OCI-LY3 (cell line): ENCODE measurements at regions not wholly inside any gene's neighbourhood (a gene's known extent, or its start where the extent isn't known, plus 50 kb on each side); places are given as distances from the start of the nearest gene placed in this dataset.

Source experiments
- H2AFZ ChIP-seq: fragments of 200-600, 300-600 bp; shearing (Covaris generic); 2 replicates; pipeline ENCODE4 v1.6.0; 2014; ENCODE audit warnings: antibody characterized with exemption, low read depth, low read length
- H3K27ac ChIP-seq: fragments of 200-600, 300-600 bp; sonication (generic); 2 replicates; pipeline ENCODE4 v1.5.1; 2014; ENCODE audit warnings: mild to moderate bottlenecking, low read length, moderate library complexity, mixed read lengths
- H3K27me3 ChIP-seq: fragments of 200-600, 300-600 bp; sonication (generic); 2 replicates; pipeline ENCODE4 v1.6.1; 2014; ENCODE audit warnings: low read depth, low read length, mixed read lengths
- H3K36me3 ChIP-seq: fragments of 200-600, 300-600 bp; sonication (generic); replicated peaks from 2 replicates; pipeline ENCODE3; 2014; ENCODE audit warnings: low read depth, low read length, mixed read lengths
- H3K4me1 ChIP-seq: fragments of 300-600, 200-600 bp; sonication (generic); 2 replicates; pipeline ENCODE4 v1.6.1; 2014; ENCODE audit warnings: low read length, mixed read lengths
- H3K4me2 ChIP-seq: fragments of 200-600, 300-600 bp; sonication (generic); 2 replicates; pipeline ENCODE4 v1.6.1; 2014; ENCODE audit warnings: low read length, mixed read lengths
- H3K4me3 ChIP-seq: fragments of 300-600, 200-600 bp; sonication (generic); 2 replicates; pipeline ENCODE4 v1.5.1; 2014; ENCODE audit warnings: antibody characterized with exemption, mild to moderate bottlenecking, low read length, moderate library complexity
- H3K79me2 ChIP-seq: fragments of 300-600, 200-600 bp; shearing (Covaris generic); 2 replicates; pipeline ENCODE4 v1.6.1; 2014; ENCODE audit warnings: mild to moderate bottlenecking, low read length, mixed read lengths
- H3K9ac ChIP-seq: fragments of 300-600, 200-600 bp; shearing (Covaris generic); 2 replicates; pipeline ENCODE4 v1.6.0; 2014; ENCODE audit warnings: mild to moderate bottlenecking, low read length, moderate library complexity
- H3K9me3 ChIP-seq: fragments of 200-600, 300-600 bp; shearing (Covaris generic); 2 replicates; pipeline ENCODE4 v1.6.1; 2014; ENCODE audit warnings: low read length, mixed read lengths; ENCODE audit not compliant: insufficient read depth
- H4K20me1 ChIP-seq: fragments of 200-600, 300-600 bp; sonication (generic); 2 replicates; pipeline ENCODE4 v1.6.1; 2016; ENCODE audit warnings: low read length, mixed read lengths; ENCODE audit not compliant: insufficient read depth
- EZH2phosphoT487 ChIP-seq: fragments of 200-600 bp; shearing (Covaris generic); IDR thresholded peaks from 2 replicates; pipeline ENCODE4 v1.6.1; 2018; ENCODE audit warnings: antibody characterized with exemption, mixed run types, low read depth
- TF ChIP-seq, protein P1 (sequence below): fragments of 200-600, 300-600 bp; sonication (generic); IDR thresholded peaks from 2 replicates; pipeline ENCODE4 v1.5.1; 2014; ENCODE audit warnings: antibody characterized with exemption, low read length, low read depth

DNA sequence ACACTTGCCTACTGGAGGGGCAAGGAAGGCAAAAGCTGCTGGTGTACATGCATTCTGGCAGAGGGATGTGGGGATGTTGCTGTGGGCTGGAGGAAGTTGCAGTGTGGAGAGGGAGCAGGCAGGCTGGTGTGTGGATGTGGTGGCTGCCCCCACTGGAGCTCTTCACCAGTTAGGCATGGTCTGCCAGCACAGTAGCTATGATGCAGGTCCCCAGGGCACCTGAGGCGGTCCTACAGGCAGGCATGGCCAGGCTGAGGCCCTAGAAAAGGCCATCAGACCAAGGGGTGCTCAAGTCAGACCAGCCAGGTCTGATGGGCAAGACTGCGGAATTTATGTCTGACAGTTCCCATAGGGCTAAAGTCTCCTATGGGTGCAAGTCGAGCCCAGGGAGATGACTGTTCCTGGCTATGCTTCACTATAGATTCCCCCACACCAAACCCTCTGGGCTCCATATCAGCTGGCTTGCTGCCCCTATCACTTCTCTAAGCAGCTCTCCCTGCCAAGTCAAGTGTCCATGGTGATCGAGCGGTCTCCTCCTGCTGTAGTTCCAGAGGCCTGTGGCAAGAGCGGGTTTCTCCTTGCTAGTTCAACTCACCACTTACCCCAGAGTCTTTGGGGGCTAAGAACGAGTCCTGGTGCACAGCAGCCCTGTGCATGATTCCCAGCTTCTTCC is 473.1 kb downstream of the TDRD3 start:
- H3K79me2 ChIP-seq = no peaks in the 10 kb centered on the region
- H3K36me3 ChIP-seq = no peaks in the 10 kb centered on the region
- no peaks in the 10 kb centered on the region for H3K27me3 ChIP-seq
- no peak overlapping the region for H3K27ac ChIP-seq
- H3K4me3 ChIP-seq = no peak overlapping the region
- peaks cover 3% of the 10 kb centered on the region; the same call in 1 of the 2 replicates for H3K9me3 ChIP-seq
- no peak overlapping the region for H2AFZ ChIP-seq
- H3K4me1 ChIP-seq = peaks cover 8% of the 10 kb centered on the region
- H4K20me1 ChIP-seq = no peaks in the 10 kb centered on the region
- no peak overlapping the region for H3K9ac ChIP-seq
- H3K4me2 ChIP-seq = no peak overlapping the region
- TF ChIP-seq, protein P1, sequence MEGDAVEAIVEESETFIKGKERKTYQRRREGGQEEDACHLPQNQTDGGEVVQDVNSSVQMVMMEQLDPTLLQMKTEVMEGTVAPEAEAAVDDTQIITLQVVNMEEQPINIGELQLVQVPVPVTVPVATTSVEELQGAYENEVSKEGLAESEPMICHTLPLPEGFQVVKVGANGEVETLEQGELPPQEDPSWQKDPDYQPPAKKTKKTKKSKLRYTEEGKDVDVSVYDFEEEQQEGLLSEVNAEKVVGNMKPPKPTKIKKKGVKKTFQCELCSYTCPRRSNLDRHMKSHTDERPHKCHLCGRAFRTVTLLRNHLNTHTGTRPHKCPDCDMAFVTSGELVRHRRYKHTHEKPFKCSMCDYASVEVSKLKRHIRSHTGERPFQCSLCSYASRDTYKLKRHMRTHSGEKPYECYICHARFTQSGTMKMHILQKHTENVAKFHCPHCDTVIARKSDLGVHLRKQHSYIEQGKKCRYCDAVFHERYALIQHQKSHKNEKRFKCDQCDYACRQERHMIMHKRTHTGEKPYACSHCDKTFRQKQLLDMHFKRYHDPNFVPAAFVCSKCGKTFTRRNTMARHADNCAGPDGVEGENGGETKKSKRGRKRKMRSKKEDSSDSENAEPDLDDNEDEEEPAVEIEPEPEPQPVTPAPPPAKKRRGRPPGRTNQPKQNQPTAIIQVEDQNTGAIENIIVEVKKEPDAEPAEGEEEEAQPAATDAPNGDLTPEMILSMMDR = no peak
- no peak for TF ChIP-seq EZH2phosphoT487

DNA sequence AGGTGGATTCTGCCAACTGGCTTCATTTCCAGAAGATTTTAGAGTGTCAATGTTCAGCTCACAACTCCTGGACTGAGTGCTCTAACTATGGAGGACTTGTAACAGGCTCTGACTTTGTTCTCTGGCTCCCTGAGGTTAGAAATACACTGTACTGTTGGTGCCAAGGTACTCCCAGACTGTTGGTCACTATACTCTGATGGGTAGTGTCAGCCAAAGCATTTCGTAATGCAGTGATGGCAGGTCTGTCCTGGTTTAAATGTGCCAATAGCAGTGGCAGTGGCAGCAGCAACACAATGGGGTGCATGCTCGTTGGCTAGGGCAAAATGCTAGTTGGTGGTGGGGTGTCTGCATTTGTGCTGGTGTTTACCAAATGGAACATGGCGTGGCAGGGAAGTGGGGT is 472.2 kb downstream of the TDRD3 start:
- peaks cover 8% of the 10 kb centered on the region for H3K4me1 ChIP-seq
- no peaks in the 10 kb centered on the region for H3K27me3 ChIP-seq
- H3K4me2 ChIP-seq = no peak overlapping the region
- H3K9me3 ChIP-seq = peaks cover 3% of the 10 kb centered on the region; the same call in 1 of the 2 replicates
- H3K36me3 ChIP-seq = no peaks in the 10 kb centered on the region
- no peak overlapping the region for H3K9ac ChIP-seq
- no peaks in the 10 kb centered on the region for H4K20me1 ChIP-seq
- no peak for TF ChIP-seq EZH2phosphoT487
- TF ChIP-seq, protein P1 = no peak
- no peak overlapping the region for H3K4me3 ChIP-seq
- no peaks in the 10 kb centered on the region for H3K79me2 ChIP-seq
- H2AFZ ChIP-seq = no peak overlapping the region
- no peak overlapping the region for H3K27ac ChIP-seq

DNA sequence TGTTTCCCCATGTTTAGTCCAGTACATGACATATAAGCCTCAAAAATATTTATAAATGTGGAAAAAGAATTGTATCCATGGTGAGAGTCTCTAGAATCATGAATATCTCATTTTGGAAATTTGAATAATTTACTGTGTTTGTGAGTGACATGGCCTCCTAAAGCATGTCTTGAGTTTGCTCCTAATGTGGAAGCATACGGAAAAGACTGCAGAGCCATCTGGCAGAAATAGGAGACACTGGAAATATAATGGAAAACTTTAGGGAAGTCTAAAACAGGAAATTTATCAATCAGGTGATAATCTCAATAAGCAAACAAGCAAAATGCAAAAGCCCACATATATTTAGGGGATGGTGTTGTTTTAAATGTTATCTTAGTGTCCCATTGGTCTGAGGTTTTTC is 465.0 kb downstream of the TDRD3 start:
- Histone ChIP-seq H2AFZ (no peak overlapping the region), H3K4me2 (no peak overlapping the region), H3K4me1 (no peaks in the 10 kb centered on the region), H3K36me3 (no peaks in the 10 kb centered on the region), H3K79me2 (no peaks in the 10 kb centered on the region), H3K9me3 (no peaks in the 10 kb centered on the region), H3K9ac (no peak overlapping the region), H3K4me3 (no peak overlapping the region), H3K27me3 (no peaks in the 10 kb centered on the region), H4K20me1 (no peaks in the 10 kb centered on the region), H3K27ac (no peak overlapping the region)
- TF ChIP-seq EZH2phosphoT487 = no peak
- TF ChIP-seq, protein P1 = no peak

DNA sequence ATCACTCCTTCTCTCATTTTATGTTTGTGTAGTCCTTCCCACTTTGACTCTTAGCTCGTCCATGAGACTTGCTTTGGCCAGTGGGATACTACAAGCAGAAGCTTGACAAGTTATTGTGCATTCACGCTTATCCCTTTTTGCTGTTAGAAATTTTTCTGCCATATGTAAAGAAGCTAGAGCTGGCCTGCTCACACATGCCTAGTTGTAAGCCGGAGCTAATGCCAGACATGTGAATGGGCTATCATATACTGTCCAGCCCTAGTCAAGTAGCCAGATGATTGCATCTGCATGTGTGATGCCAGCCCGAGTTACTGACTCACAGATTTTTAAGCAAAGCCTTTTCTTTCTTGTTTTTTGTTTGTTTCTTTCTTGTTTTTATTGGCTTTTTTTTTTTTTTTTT is 460.7 kb downstream of the TDRD3 start:
- Histone ChIP-seq H3K27me3 (no peaks in the 10 kb centered on the region), H3K9ac (no peak overlapping the region), H3K79me2 (no peaks in the 10 kb centered on the region), H2AFZ (no peak overlapping the region), H3K4me1 (no peaks in the 10 kb centered on the region), H3K9me3 (no peaks in the 10 kb centered on the region), H3K36me3 (no peaks in the 10 kb centered on the region), H3K27ac (no peak overlapping the region), H3K4me3 (no peak overlapping the region), H4K20me1 (no peaks in the 10 kb centered on the region), H3K4me2 (no peak overlapping the region)
- no peak for TF ChIP-seq EZH2phosphoT487
- TF ChIP-seq, protein P1 = no peak
